Keratinocyte (primary cell): ENCODE measurements at regions not wholly inside any gene's neighbourhood (a gene's known extent, or its start where the extent isn't known, plus 50 kb on each side); places are given as distances from the start of the nearest gene placed in this dataset.

Source experiments
- DNase-seq: peaks from one replicate; pipeline ENCODE4 v3.0.0-alpha.2; 2011; ENCODE audit warnings: low read depth, missing footprints, low spot score
- FAIRE-seq: peaks from 2 replicates; lab custom pipeline; 2011; peaks lifted over from hg19 to GRCh38; lab: Jason Lieb, UNC
- H2AFZ ChIP-seq: 2 replicates; pipeline ENCODE4 v1.6.0; 2012; ENCODE audit warnings: low read length, control low read depth, inconsistent platforms; ENCODE audit not compliant: control insufficient read depth
- H3K27ac ChIP-seq: 2 replicates; pipeline ENCODE4 v1.5.1; 2011; ENCODE audit warnings: low read length; ENCODE audit not compliant: control insufficient read depth, insufficient read depth
- H3K27me3 ChIP-seq: 3 replicates; pipeline ENCODE4 v1.6.0; 2011; ENCODE audit warnings: low read length; ENCODE audit not compliant: control insufficient read depth, insufficient read depth; ENCODE audit errors: extremely low read depth
- H3K36me3 ChIP-seq, 2 experiments: 2 replicates in 1 of 2; 3 replicates in 1 of 2; pipeline ENCODE4 v1.5.1; 2011; ENCODE audit warnings: low read length in 2 of 2, mild to moderate bottlenecking in 1 of 2; ENCODE audit not compliant: control insufficient read depth in 2 of 2, insufficient read depth in 2 of 2; ENCODE audit errors: extremely low read depth in 1 of 2
- H3K4me1 ChIP-seq: 3 replicates; pipeline ENCODE4 v1.5.1; 2011; ENCODE audit warnings: low read length; ENCODE audit not compliant: control insufficient read depth, insufficient read depth; ENCODE audit errors: extremely low read depth
- H3K4me2 ChIP-seq: 3 replicates; pipeline ENCODE4 v1.6.0; 2011; ENCODE audit warnings: low read depth, low read length; ENCODE audit not compliant: control insufficient read depth, insufficient read depth; ENCODE audit errors: extremely low read depth
- H3K4me3 ChIP-seq, 3 experiments: fragments of 200-600 bp in 1 of 3; sonication (generic) in 1 of 3; 2 replicates in 2 of 3; 3 replicates in 1 of 3; pipeline ENCODE4 v1.5.1; 2011 to 2016; ENCODE audit warnings: low read length in 3 of 3, mild to moderate bottlenecking in 3 of 3, control low read depth in 2 of 3, inconsistent platforms in 1 of 3, low read depth in 1 of 3, mixed read lengths in 1 of 3, mixed run types in 1 of 3, moderate library complexity in 1 of 3; ENCODE audit not compliant: control insufficient read depth in 2 of 3, insufficient read depth in 2 of 3; ENCODE audit errors: extremely low read depth in 1 of 3
- H3K79me2 ChIP-seq: 2 replicates; pipeline ENCODE4 v1.6.0; 2012; ENCODE audit warnings: low read length; ENCODE audit not compliant: control insufficient read depth, insufficient read depth
- H3K9ac ChIP-seq: 3 replicates; pipeline ENCODE4 v1.6.0; 2011; ENCODE audit warnings: low read length; ENCODE audit not compliant: control insufficient read depth, insufficient read depth; ENCODE audit errors: extremely low read depth
- H3K9me1 ChIP-seq: 3 replicates; pipeline ENCODE4 v1.6.0; 2011; ENCODE audit warnings: low read length; ENCODE audit not compliant: control insufficient read depth, insufficient read depth; ENCODE audit errors: extremely low read depth
- H3K9me3 ChIP-seq: 2 replicates; pipeline ENCODE4 v1.5.1; 2012; ENCODE audit warnings: low read depth, low read length; ENCODE audit not compliant: control insufficient read depth
- H4K20me1 ChIP-seq: 3 replicates; pipeline ENCODE4 v1.6.0; 2011; ENCODE audit warnings: low read length; ENCODE audit not compliant: control insufficient read depth, insufficient read depth; ENCODE audit errors: extremely low read depth
- CTCF ChIP-seq, 3 experiments: IDR thresholded peaks in 1 of 3; conservative IDR thresholded peaks in 1 of 3; optimal IDR thresholded peaks in 1 of 3; 2 replicates in 2 of 3; 3 replicates in 1 of 3; pipeline versions ENCODE3 to v1.5.1; 2011; ENCODE audit warnings: low read length in 3 of 3, mild to moderate bottlenecking in 3 of 3, moderate library complexity in 2 of 3, control low read depth in 1 of 3, inconsistent platforms in 1 of 3; ENCODE audit not compliant: insufficient read depth in 2 of 3; ENCODE audit errors: extremely low read depth in 1 of 3
- EZH2 ChIP-seq: IDR thresholded peaks from one replicate; pipeline ENCODE4 v1.6.1; 2012; ENCODE audit warnings: inconsistent platforms, mild to moderate bottlenecking, low read length, moderate library complexity
- dilution Hi-C: fragments of 300-500 bp; cut with MboI; formaldehyde crosslinking; loops from one replicate; pipeline ENCODE4 v1.7.0; 2020; ENCODE audit warnings: low sequenced_read_pairs; ENCODE audit not compliant: extremely low pct_ligation_motif_present

DNA sequence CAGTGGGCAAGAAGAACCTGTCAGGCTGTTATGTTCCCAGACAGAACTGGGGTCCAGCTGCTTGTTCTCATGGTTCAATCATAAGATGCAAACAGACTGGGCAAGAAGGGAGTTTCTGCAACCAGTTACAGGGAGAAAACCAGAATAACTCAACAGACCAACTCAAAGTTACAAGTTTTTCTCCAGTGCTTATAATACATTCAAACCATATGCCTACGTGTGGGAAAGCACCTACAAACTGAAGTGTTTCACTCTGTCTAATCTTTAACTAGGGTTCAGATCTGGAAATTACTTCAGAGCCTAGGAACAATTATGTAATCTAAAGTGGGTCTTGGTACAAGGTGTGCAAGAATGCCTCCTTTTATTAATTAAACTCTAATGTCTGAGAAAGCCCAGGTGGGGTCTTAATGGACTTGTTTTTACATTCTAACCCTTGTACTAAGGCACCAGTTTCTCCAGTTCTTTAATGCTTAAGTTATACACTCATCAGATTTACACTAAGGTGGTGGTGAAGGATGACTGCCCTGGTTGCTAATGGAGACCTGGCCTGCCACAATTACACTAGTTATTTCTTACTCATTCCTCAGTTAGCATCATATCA lies 951.9 kb downstream of the TSN start:
- FAIRE-seq (no peak), DNase-seq (no peak)
- Histone ChIP-seq H3K4me2 (no peak overlapping the region), H3K4me3 (no peak overlapping the region), H3K9me3 (peaks cover 2% of the 10 kb centered on the region), H3K9ac (no peak overlapping the region), H3K79me2 (no peaks in the 10 kb centered on the region), H2AFZ (no peak overlapping the region), H3K27me3 (no peaks in the 10 kb centered on the region), H3K4me1 (no peaks in the 10 kb centered on the region), H3K27ac (no peak overlapping the region), H3K36me3 (no peaks in the 10 kb centered on the region), H4K20me1 (no peaks in the 10 kb centered on the region), H3K9me1 (no peaks in the 10 kb centered on the region)
- dilution Hi-C loops, result no loop called here
- TF ChIP-seq EZH2 (no peak), CTCF (optimal IDR thresholded peaks at IDR 0.05 in 1 of 3, IDR thresholded peaks at IDR 0.05 in 1 of 3, conservative IDR thresholded peaks at IDR 0.05 in 1 of 3; ENCODE audit: extremely low read depth in 1 of 3, insufficient read depth in 2 of 3, low read length in 3 of 3) (no peak)

DNA sequence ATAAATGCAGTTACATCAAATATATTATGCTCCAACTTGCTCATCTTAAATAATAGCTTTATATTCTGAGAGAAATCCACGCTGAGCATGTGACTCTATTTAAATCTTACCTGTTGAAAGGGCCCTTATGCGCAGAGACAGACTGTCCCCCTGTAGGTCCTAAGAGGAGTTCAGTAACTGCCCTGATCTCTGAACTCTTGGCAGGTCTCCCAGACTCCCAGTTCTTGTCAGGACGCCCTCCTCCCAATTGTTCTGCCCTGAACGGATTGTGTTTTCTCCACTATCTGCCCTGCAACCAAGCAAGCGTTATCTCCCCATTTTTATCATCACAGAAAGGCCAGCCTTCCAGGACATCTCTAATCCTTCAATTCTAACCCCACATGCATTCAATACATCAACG lies 954.6 kb downstream of the TSN start:
- H2AFZ ChIP-seq, result no peak overlapping the region
- no peaks in the 10 kb centered on the region for H3K79me2 ChIP-seq
- no peaks in the 10 kb centered on the region for H3K36me3 ChIP-seq
- no peak for DNase-seq
- no peaks in the 10 kb centered on the region for H4K20me1 ChIP-seq
- TF ChIP-seq EZH2 (no peak), CTCF (optimal IDR thresholded peaks at IDR 0.05 in 1 of 3, IDR thresholded peaks at IDR 0.05 in 1 of 3, conservative IDR thresholded peaks at IDR 0.05 in 1 of 3; ENCODE audit: extremely low read depth in 1 of 3, insufficient read depth in 2 of 3, low read length in 3 of 3) (no peak)
- no peaks in the 10 kb centered on the region for H3K4me1 ChIP-seq
- H3K9me1 ChIP-seq, result no peaks in the 10 kb centered on the region
- no peak overlapping the region for H3K4me2 ChIP-seq
- no peak overlapping the region for H3K9ac ChIP-seq
- FAIRE-seq, result no peak
- dilution Hi-C loops, result no loop called here
- H3K4me3 ChIP-seq, result no peak overlapping the region
- H3K27me3 ChIP-seq, result no peaks in the 10 kb centered on the region
- no peak overlapping the region for H3K27ac ChIP-seq
- peaks cover 2% of the 10 kb centered on the region for H3K9me3 ChIP-seq
